NCI-H2171 treated with DMSO at 0.1 percent for 48 hours (cell line): ENCODE measurements at regions not wholly inside any gene's neighbourhood (a gene's known extent, or its start where the extent isn't known, plus 50 kb on each side); places are given as distances from the start of the nearest gene placed in this dataset.

Experiments used
- DNase-seq: peaks from one replicate; lab custom pipeline; 2025; lab: John Stamatoyannopoulos, UW

DNA sequence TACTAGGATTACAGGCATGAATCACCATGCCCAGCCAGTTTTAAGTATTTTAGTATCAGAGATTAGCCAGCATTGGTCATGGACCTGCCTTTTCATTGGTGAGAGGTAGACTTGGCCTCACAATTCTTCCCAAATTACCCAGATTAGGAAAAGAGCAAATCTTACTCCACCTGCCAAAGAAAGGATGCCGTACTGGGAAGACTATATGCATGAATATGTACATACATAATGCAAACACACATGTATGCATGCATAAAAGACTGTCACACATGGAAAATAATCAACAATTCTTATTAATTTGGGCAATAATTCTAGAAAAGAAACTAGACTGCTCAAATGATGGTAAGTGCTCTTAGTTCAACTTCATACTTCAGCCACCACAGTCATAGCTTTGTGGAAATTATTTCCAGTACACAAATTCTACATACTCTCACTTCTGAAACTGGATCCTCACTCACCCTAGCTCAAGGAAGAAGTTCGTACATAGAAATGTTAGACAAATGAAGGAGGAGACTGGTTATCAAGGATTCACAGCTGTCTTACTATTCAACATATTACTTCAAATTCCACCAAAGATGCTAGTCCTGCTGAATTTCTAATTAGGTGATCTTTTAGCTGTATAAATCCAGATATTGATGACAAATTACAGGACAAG lies 73.7 kb downstream of the MINAR2 start:
- DNase-seq, result no peak

DNA sequence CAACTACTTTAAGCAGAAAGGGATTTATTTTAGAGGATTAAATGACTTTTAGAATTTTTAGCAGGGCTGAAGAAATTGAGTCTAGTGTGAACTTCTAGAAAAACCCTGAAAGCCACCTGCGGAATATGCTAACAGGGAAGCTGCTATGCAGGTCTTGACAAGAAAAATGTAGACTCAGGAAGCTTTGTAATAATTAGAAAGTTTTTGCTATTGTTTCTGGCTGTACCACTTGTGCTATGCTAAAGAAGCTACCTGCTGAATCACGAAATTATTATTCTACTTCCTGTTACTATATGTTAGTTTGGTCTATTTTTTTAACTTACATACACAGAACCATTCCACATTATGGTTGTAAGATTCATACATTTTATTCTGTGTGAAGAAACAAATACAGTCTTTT lies 74.0 kb upstream of the CHSY3 start:
- DNase-seq, result no peak

DNA sequence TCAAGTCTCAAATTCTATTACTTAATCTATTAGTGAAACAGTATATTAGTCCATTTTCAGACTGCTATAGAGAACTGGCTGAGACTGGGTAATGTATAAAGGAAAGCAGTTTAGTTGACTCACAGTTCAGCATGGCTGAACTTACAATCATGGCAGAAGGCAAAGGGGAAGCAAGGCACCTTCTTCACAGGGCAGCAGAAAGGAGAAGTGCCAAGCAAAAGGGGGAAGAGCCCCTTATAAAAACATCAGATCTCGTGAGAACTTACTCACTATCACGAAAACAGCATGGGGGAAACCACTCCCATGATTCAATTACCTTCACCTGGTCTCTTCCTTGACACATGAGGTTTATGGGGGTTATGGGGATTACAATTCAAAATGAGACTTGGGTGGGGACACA lies 67.9 kb upstream of the CHSY3 start:
- DNase-seq, result no peak

GRCh38 chr5:129844764-129845163 lies 59.5 kb upstream of the CHSY3 start:
- no peak for DNase-seq

DNA sequence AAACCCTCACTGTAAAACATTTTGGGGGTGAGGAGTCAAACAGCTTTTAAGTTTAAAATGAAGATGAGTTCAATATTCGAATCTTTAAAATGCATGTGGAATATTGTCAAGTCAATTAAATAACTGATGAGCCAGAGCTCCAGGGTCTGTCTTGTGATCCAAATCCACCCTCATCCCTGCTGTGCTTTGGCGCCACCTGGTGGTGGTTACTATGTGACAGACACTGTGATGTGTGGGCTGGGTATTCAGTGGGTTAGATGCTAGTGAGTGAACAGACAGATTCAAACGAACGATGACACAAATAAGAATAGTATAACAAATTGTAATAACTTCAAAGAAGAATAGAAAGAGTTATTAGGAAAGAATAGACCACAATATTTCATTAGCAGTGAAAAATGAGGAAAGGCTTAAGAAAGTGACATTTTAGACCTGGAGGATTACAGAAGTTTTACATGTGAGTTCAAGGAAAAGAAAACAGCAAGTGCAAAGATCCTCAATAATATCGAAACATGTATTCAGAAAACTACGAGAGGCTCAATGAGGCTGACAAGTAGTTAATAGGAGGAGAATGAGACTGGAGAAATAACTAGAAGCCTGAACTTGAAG lies 51.4 kb upstream of the CHSY3 start:
- DNase-seq, result peak; percentile 31

GRCh38 chr5:129853588-129853987 lies 50.7 kb upstream of the CHSY3 start:
- no peak for DNase-seq
